Subcutaneous abdominal adipose tissue (tissue), 5 donors: ENCODE measurements at regions not wholly inside any gene's neighbourhood (a gene's known extent, or its start where the extent isn't known, plus 50 kb on each side); places are given as distances from the start of the nearest gene placed in this dataset.

Experiments
- H3K27ac ChIP-seq: one replicate; pipeline ENCODE4 v1.7.0; 2013; ENCODE audit warnings: low read depth, mild to moderate bottlenecking, inconsistent platforms, low read length, moderate library complexity
- H3K27me3 ChIP-seq, 5 donors: one replicate each; pipeline ENCODE4 v1.7.0; 2013; ENCODE audit warnings: low read length in 5 of 5, inconsistent platforms in 1 of 5; ENCODE audit not compliant: control insufficient read depth in 5 of 5, insufficient read depth in 4 of 5
- H3K36me3 ChIP-seq, 5 donors: one replicate each; pipeline ENCODE4 v1.7.0; 2013; ENCODE audit warnings: low read length in 5 of 5; ENCODE audit not compliant: control insufficient read depth in 5 of 5, insufficient read depth in 5 of 5
- H3K4me1 ChIP-seq, 5 donors: one replicate each; pipeline ENCODE4 v1.7.0; 2013; ENCODE audit warnings: low read length in 5 of 5, mild to moderate bottlenecking in 3 of 5, moderate library complexity in 1 of 5; ENCODE audit not compliant: control insufficient read depth in 5 of 5, insufficient read depth in 5 of 5
- H3K4me3 ChIP-seq, 5 donors: one replicate each; pipeline ENCODE4 v1.7.0; 2013; ENCODE audit warnings: low read length in 5 of 5, low read depth in 1 of 5
- H3K9ac ChIP-seq, 5 donors: one replicate each; pipeline ENCODE4 v1.7.0; 2013; ENCODE audit warnings: low read length in 5 of 5, mild to moderate bottlenecking in 4 of 5, moderate library complexity in 3 of 5
- H3K9me3 ChIP-seq, 5 donors: one replicate each; pipeline ENCODE4 v1.7.0; 2013; ENCODE audit warnings: low read length in 5 of 5; ENCODE audit not compliant: control insufficient read depth in 5 of 5
- donor health status: healthy.
- donor health status: healthy.
- donor health status: healthy.
- donor health status: healthy.
- donor health status: healthy.

- no peaks in the 10 kb centered on the region for H3K4me1 ChIP-seq
- no peaks in the 10 kb centered on the region for H3K27me3 ChIP-seq
- no peak overlapping the region for H3K9ac ChIP-seq
- no peak overlapping the region for H3K4me3 ChIP-seq
- H3K36me3 ChIP-seq = no peaks in the 10 kb centered on the region
- no peaks in the 10 kb centered on the region for H3K9me3 ChIP-seq
- H3K27ac ChIP-seq = no peak overlapping the region
These were observed 762.5 kb upstream of the ARGLU1 start for GRCh38 chr13:107330484-107330883.

- Histone ChIP-seq H3K4me1 (no peaks in the 10 kb centered on the region), H3K27ac (no peak overlapping the region), H3K36me3 (no peaks in the 10 kb centered on the region), H3K9me3 (no peaks in the 10 kb centered on the region), H3K27me3 (no peaks in the 10 kb centered on the region), H3K9ac (no peak overlapping the region), H3K4me3 (no peak overlapping the region)
These were observed 762.1 kb upstream of the ARGLU1 start for GRCh38 chr13:107329991-107330390.

GRCh38 chr13:107324416-107325204 is 756.7 kb upstream of the ARGLU1 start:
- no peaks in the 10 kb centered on the region for H3K27me3 ChIP-seq
- no peak overlapping the region for H3K27ac ChIP-seq
- no peaks in the 10 kb centered on the region for H3K4me1 ChIP-seq
- no peak overlapping the region for H3K4me3 ChIP-seq
- H3K9ac ChIP-seq = no peak overlapping the region
- no peaks in the 10 kb centered on the region for H3K36me3 ChIP-seq
- no peaks in the 10 kb centered on the region for H3K9me3 ChIP-seq

- Histone ChIP-seq H3K27me3 (no peaks in the 10 kb centered on the region), H3K4me3 (no peak overlapping the region), H3K9ac (no peak overlapping the region), H3K36me3 (no peaks in the 10 kb centered on the region), H3K4me1 (no peaks in the 10 kb centered on the region), H3K9me3 (no peaks in the 10 kb centered on the region), H3K27ac (no peak overlapping the region)
These were observed 754.3 kb upstream of the ARGLU1 start for GRCh38 chr13:107322228-107322627.

- Histone ChIP-seq H3K27ac (no peak overlapping the region), H3K9ac (no peak overlapping the region), H3K27me3 (no peaks in the 10 kb centered on the region), H3K9me3 (no peaks in the 10 kb centered on the region), H3K36me3 (no peaks in the 10 kb centered on the region), H3K4me1 (no peaks in the 10 kb centered on the region), H3K4me3 (no peak overlapping the region)
These were observed 737.2 kb upstream of the ARGLU1 start for GRCh38 chr13:107305178-107305577.

GRCh38 chr13:107301724-107302374 is 733.9 kb upstream of the ARGLU1 start:
- no peaks in the 10 kb centered on the region for H3K27me3 ChIP-seq
- H3K36me3 ChIP-seq = no peaks in the 10 kb centered on the region

GRCh38 chr13:107299717-107300116 is 731.8 kb upstream of the ARGLU1 start:
- H3K9ac ChIP-seq = no peak overlapping the region
- peaks cover 0 to 7% (median 0%) of the 10 kb centered on the region in 5 donors for H3K4me1 ChIP-seq
- H3K27me3 ChIP-seq = no peaks in the 10 kb centered on the region
- H3K9me3 ChIP-seq = no peaks in the 10 kb centered on the region
- H3K4me3 ChIP-seq = no peak overlapping the region
- H3K27ac ChIP-seq = no peak overlapping the region
- H3K36me3 ChIP-seq = no peaks in the 10 kb centered on the region

More at GRCh38 chr13:107301724-107302374, 733.9 kb upstream of the ARGLU1 start:
- H3K4me3 ChIP-seq = no peak overlapping the region
- no peaks in the 10 kb centered on the region for H3K9me3 ChIP-seq
- H3K4me1 ChIP-seq = no peaks in the 10 kb centered on the region
- no peak overlapping the region for H3K27ac ChIP-seq
- H3K9ac ChIP-seq = no peak overlapping the region

GRCh38 chr13:107296804-107297203 is 728.9 kb upstream of the ARGLU1 start:
- Histone ChIP-seq H3K27me3 (no peaks in the 10 kb centered on the region), H3K4me1 (peaks cover 0 to 7% (median 0%) of the 10 kb centered on the region in 5 donors), H3K9me3 (no peaks in the 10 kb centered on the region), H3K4me3 (no peak overlapping the region), H3K27ac (no peak overlapping the region), H3K36me3 (no peaks in the 10 kb centered on the region), H3K9ac (no peak overlapping the region)

- no peaks in the 10 kb centered on the region for H3K9me3 ChIP-seq
- peaks cover 0 to 7% (median 0%) of the 10 kb centered on the region in 5 donors for H3K4me1 ChIP-seq
- no peak overlapping the region for H3K4me3 ChIP-seq
- no peak overlapping the region for H3K9ac ChIP-seq
- no peaks in the 10 kb centered on the region for H3K36me3 ChIP-seq
- H3K27ac ChIP-seq = no peak overlapping the region
- H3K27me3 ChIP-seq = no peaks in the 10 kb centered on the region
These were observed 727.6 kb upstream of the ARGLU1 start for GRCh38 chr13:107295416-107296140.

GRCh38 chr13:107293924-107294323 is 726.0 kb upstream of the ARGLU1 start:
- no peaks in the 10 kb centered on the region for H3K9me3 ChIP-seq
- H3K4me1 ChIP-seq = peaks cover 0 to 7% (median 0%) of the 10 kb centered on the region in 5 donors
- no peak overlapping the region for H3K4me3 ChIP-seq
- H3K9ac ChIP-seq = no peak overlapping the region
- no peaks in the 10 kb centered on the region for H3K27me3 ChIP-seq
- H3K27ac ChIP-seq = no peak overlapping the region
- no peaks in the 10 kb centered on the region for H3K36me3 ChIP-seq
